Esophagus muscularis mucosa (tissue), 4 donors: ENCODE measurements at regions not wholly inside any gene's neighbourhood (a gene's known extent, or its start where the extent isn't known, plus 50 kb on each side); places are given as distances from the start of the nearest gene placed in this dataset.
A peak's percentile ranks its signal among the peaks of the same experiment; 100 is the strongest.
"Not testable (repeated sequence)": the region's sequence is repeated elsewhere in the genome, so short reads cannot be mapped to it uniquely, and the experiment has no call there.

Experiments used
- DNase-seq: peaks from one replicate; pipeline ENCODE4 v3.0.0-alpha.2; 2017; ENCODE audit errors: extremely low spot score
- H3K27ac ChIP-seq, 4 donors: fragments of 200-600 bp; sonication (generic); replicated peaks in 1 of 4; 1 replicate in 3 of 4; 2 replicates in 1 of 4; pipeline ENCODE4 v1.5.1; 2016 to 2019; ENCODE audit warnings: mild to moderate bottlenecking in 1 of 4
- H3K27me3 ChIP-seq, 4 donors: fragments of 200-600 bp; sonication (generic); one replicate each; pipeline versions ENCODE4 v1.5.1 to v1.6.0; 2016 to 2019
- H3K36me3 ChIP-seq, 4 donors: fragments of 200-600 bp; sonication (generic); one replicate each; pipeline ENCODE4 v1.5.1; 2016 to 2019
- H3K4me1 ChIP-seq, 4 donors: fragments of 200-600 bp; sonication (generic); one replicate each; pipeline ENCODE4 v1.5.1; 2016 to 2019
- H3K4me3 ChIP-seq, 4 donors: fragments of 200-600 bp; sonication (generic); 1 replicate in 2 of 4; 2 replicates in 2 of 4; pipeline ENCODE4 v1.5.1; 2016 to 2019; ENCODE audit warnings: mild to moderate bottlenecking in 4 of 4, moderate library complexity in 1 of 4
- H3K9me3 ChIP-seq, 4 donors: fragments of 200-600 bp; sonication (generic); 1 replicate in 3 of 4; 2 replicates in 1 of 4; pipeline ENCODE4 v1.5.1; 2016 to 2019
- EP300 ChIP-seq: sonication (generic); formaldehyde crosslinking; IDR thresholded peaks from one replicate; pipeline ENCODE4 v1.6.1; 2017; ENCODE audit warnings: antibody characterized with exemption
- POLR2A ChIP-seq: fragments of 450-650 bp; IDR thresholded peaks from one replicate; pipeline ENCODE4 v1.6.1; 2017; ENCODE audit warnings: antibody characterized with exemption, moderate library complexity, mild to moderate bottlenecking, low read depth
- POLR2AphosphoS5 ChIP-seq, 2 donors: sonication (generic); formaldehyde crosslinking; IDR thresholded peaks; one replicate each; pipeline ENCODE4 v1.6.1; 2017; ENCODE audit warnings: antibody characterized with exemption in 2 of 2
- WGBS: methylation state at CpG from one replicate; pipeline ENCODE4 v1.1.5; 2018; 5-methylcytosine and 5-hydroxymethylcytosine counted together
- intact Hi-C: fragments of 100-400 bp; cut with DNase I; formaldehyde crosslinking; loops from one replicate; pipeline ENCODE4 v1.15.1; 2023
- TF ChIP-seq, protein P1 (sequence below), 3 experiments: fragments of 200-600 bp in 2 of 3; fragments of 450-650 bp in 1 of 3; sonication (generic) in 2 of 3; IDR thresholded peaks; one replicate each; pipeline ENCODE4 v1.5.1; 2017 to 2019; ENCODE audit warnings: antibody characterized with exemption in 3 of 3, mild to moderate bottlenecking in 2 of 3, moderate library complexity in 1 of 3

DNA sequence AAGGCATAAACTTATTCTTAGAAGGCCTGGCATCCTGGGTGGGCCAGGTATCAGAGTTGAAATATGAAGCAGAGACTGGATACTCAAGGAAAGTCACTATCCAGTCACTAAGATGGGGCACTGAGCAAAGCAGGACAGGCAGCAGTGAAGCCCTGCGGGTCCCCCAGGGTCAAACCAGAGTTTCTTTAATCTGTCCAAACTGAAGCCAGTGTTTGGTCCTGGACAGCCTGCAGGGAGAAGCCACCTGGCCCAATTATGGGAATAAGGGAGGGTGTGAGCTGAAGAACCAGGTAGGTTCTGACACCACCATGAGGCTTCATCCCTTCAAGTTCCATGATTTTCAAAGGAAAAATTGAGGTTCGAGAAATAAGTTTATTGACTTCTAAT is 109.7 kb upstream of the FOXN2 start:
- WGBS: 75% methylated on average over 2 of the region's 2 CpGs
- DNase-seq: no peak
- H3K4me3 ChIP-seq: no peak overlapping the region
- intact Hi-C loops: no loop called here
- H3K27me3 ChIP-seq: no peaks in the 10 kb centered on the region
- peaks cover 0 to 20% (median 6%) of the 10 kb centered on the region in 4 donors for H3K4me1 ChIP-seq
- no peak overlapping the region for H3K27ac ChIP-seq
- H3K36me3 ChIP-seq: no peaks in the 10 kb centered on the region
- no peaks in the 10 kb centered on the region for H3K9me3 ChIP-seq
- TF ChIP-seq EP300 (no peak), POLR2AphosphoS5 (IDR thresholded peaks at IDR 0.05) (no peak), POLR2A (no peak)
- TF ChIP-seq, protein P1, sequence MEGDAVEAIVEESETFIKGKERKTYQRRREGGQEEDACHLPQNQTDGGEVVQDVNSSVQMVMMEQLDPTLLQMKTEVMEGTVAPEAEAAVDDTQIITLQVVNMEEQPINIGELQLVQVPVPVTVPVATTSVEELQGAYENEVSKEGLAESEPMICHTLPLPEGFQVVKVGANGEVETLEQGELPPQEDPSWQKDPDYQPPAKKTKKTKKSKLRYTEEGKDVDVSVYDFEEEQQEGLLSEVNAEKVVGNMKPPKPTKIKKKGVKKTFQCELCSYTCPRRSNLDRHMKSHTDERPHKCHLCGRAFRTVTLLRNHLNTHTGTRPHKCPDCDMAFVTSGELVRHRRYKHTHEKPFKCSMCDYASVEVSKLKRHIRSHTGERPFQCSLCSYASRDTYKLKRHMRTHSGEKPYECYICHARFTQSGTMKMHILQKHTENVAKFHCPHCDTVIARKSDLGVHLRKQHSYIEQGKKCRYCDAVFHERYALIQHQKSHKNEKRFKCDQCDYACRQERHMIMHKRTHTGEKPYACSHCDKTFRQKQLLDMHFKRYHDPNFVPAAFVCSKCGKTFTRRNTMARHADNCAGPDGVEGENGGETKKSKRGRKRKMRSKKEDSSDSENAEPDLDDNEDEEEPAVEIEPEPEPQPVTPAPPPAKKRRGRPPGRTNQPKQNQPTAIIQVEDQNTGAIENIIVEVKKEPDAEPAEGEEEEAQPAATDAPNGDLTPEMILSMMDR (IDR thresholded peaks at IDR 0.05): no peak

DNA sequence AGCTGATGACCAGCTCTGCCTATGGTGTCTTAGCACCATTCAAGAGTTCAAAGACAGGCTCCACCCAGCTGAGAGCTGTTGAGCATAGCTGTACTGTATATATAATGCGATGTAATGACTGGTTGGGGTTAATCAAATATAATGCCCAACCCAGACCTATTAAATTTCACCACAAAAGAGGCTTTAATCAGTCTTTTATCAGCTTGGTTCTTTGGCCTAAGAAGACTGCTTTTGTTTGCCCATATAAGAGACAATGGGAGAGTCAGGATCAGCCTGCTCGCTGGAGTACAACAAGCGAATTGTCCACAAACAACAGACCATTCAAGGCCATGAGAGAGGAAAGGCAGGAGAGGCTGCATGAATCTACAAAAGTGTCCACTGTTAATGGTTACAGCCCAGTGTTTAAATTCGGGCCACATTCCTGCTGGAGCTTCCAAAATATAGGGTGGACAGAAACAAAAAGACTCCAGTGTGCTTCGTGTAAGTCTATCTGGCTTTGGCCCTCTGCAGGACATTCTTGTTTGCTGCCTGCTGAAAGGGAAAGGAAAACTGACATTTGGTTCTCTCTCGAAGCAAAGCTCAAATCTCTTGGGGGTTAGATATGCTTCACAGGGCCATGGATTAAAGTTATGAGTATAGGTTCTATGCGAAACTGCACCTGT is 109.2 kb upstream of the FOXN2 start:
- H3K4me1 ChIP-seq: peaks cover 0 to 23% (median 7%) of the 10 kb centered on the region in 4 donors
- WGBS: 88% methylated on average over 7 of the region's 7 CpGs
- intact Hi-C loops: no loop called here
- no peaks in the 10 kb centered on the region for H3K36me3 ChIP-seq
- H3K27ac ChIP-seq: peak overlapping the region in 1 of 4 donors; percentile 22
- H3K4me3 ChIP-seq: no peak overlapping the region
- no peaks in the 10 kb centered on the region for H3K27me3 ChIP-seq
- no peaks in the 10 kb centered on the region for H3K9me3 ChIP-seq
- no peak for DNase-seq
- TF ChIP-seq, protein P1 (IDR thresholded peaks at IDR 0.05): peak in 1 of 3 experiments; percentile 16
- no peak for TF ChIP-seq POLR2AphosphoS5 (IDR thresholded peaks at IDR 0.05)

DNA sequence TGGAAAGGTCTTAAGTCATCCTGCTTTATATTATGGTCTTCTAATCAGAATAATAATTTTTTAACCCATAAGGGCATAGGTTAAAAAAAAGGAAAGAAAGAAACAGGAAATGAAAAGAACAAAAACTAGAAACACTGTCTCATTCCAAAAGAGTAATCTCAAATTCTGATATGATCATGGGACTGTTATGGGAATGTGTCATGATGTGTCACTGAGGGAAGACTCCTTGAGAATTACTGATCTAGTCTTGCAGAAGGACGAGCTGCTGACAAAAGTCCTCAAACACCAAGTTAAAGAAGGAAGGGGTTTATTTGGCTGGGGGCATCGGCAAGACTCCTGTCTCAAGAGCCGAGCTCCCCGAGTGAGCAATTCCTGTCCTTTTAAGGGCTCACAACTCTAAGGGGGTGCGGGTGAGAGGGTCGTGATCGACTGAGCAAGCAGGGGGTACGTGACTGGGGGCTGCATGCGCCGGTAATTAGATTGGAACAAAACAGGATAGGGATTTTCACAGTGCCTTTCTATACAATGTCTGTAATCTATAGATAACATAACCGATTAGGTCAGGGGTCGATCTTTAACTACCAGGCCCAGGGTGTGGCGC is 108.3 kb upstream of the FOXN2 start:
- WGBS: 89% methylated on average over 13 of the region's 13 CpGs
- DNase-seq, H3K27me3 ChIP-seq, H3K4me3 ChIP-seq, intact Hi-C loops, H3K36me3 ChIP-seq, H3K9me3 ChIP-seq: not testable (repeated sequence)
- Histone ChIP-seq H3K27ac (peak overlapping the region in 2 of 4 donors; percentile 19 to 22), H3K4me1 (peaks cover 0 to 23% (median 7%) of the 10 kb centered on the region in 4 donors)

DNA sequence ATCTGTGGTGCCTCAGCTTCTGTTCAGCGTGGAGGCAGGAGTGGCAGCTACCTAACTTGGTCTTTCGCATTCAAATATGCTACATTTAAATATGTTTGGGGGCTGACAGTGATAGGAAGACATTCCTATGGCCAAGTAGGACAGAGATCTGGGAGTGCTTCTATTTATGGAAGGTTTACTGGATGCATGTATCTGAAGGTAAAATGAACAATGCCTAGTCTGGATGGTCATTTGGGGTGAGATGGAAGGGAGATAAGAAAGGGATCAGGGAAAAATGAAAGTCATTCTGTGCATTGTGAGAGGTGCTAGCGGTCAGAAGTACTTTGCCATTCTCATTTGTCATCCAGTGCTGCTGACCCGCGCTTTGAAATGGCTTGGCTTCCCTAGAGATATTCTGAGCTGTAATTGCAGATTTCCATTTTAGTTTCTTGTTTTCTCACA is 107.3 kb upstream of the FOXN2 start:
- peaks cover 0 to 23% (median 7%) of the 10 kb centered on the region in 4 donors for H3K4me1 ChIP-seq
- H3K9me3 ChIP-seq: no peaks in the 10 kb centered on the region
- no peak overlapping the region for H3K4me3 ChIP-seq
- no peaks in the 10 kb centered on the region for H3K36me3 ChIP-seq
- 59% methylated on average over 5 of the region's 5 CpGs for whole genome bisulfite sequencing
- no peak overlapping the region for H3K27ac ChIP-seq
- DNase-seq: peak; percentile 64
- TF ChIP-seq, protein P1 (IDR thresholded peaks at IDR 0.05): no peak
- TF ChIP-seq POLR2AphosphoS5 (IDR thresholded peaks at IDR 0.05) (no peak), EP300 (no peak), POLR2A (no peak)
- H3K27me3 ChIP-seq: no peaks in the 10 kb centered on the region
- intact Hi-C loops: no loop called here

DNA sequence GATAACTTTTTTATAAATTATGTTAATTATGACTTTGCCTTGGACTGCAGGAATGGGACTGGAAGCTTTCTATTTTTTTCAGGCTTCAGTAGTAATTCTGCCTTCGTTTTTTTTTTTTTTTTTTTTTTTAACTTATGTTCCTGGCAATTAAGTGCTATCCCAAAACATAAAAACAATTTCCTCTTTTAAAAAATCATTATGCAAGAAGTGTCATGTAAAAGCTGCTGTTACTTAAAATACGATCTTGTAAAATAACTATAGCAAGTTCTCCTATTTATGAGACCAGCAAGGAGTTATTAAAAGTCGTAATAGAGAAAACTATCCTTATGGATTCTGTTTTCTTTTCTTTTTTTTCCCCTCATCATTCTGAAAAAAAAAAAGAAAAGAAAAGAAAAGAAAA is 106.6 kb upstream of the FOXN2 start:
- H3K36me3 ChIP-seq: no peaks in the 10 kb centered on the region
- no peaks in the 10 kb centered on the region for H3K9me3 ChIP-seq
- WGBS: 48% methylated on average over 3 of the region's 3 CpGs
- no peak for DNase-seq
- no peaks in the 10 kb centered on the region for H3K27me3 ChIP-seq
- no peak for TF ChIP-seq POLR2A
- TF ChIP-seq, protein P1 (IDR thresholded peaks at IDR 0.05): no peak
- no peak for TF ChIP-seq POLR2AphosphoS5 (IDR thresholded peaks at IDR 0.05)
- no peak for TF ChIP-seq EP300
- H3K4me3 ChIP-seq: no peak overlapping the region
- no peak overlapping the region for H3K27ac ChIP-seq
- H3K4me1 ChIP-seq: peaks cover 0 to 23% (median 7%) of the 10 kb centered on the region in 4 donors
- intact Hi-C loops: no loop called here
